Activated CD4-positive, alpha-beta T cell treated with anti-CD3 and anti-CD28 coated beads, Interleukin-2, amount 50 U/mL, for 24 hours (primary cell): ENCODE measurements at regions not wholly inside any gene's neighbourhood (a gene's known extent, or its start where the extent isn't known, plus 50 kb on each side); places are given as distances from the start of the nearest gene placed in this dataset.

ENCODE experiments used
- DNase-seq, 2 donors: peaks; one replicate each; pipeline ENCODE4 v3.0.0-alpha.2; 2020; ENCODE audit warnings: low read depth in 1 of 2, low spot score in 1 of 2

GRCh38 chr18:37967261-37967660 lies 401.7 kb upstream of the CELF4 start:
- DNase-seq = no peak

GRCh38 chr18:37965572-37965970 lies 400.0 kb upstream of the CELF4 start:
- no peak for DNase-seq

DNA sequence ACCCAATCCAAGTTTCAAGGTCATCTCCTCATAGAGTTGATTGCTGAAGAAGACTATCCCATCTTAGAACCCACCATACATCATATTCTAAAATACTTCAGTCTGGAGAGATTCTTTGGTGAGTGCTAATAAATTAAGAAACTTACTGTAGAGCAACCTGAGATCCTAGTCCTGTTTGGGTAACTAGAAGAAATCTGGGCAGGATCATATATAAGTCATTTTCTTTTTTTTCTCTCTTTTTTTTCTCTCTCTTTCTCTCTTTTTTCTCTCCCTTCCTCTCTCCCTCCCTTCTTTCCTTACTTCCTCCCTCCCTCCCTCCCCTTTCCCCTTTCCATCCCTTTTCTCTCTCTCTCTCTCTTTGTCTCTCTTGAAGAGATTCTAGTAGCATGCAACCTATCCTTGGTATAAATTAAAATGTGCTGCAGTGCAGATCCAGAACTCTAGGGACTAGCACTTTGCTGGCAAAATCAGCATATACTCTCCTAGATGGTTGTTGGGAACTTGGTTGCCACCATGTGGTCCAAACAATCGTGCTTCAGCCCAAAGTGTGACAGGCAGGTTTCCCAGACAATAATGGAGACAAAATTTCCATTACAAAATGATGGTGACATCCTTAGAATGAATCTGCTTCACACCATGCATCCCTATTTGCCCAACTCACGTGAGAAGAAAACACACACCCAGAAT lies 399.4 kb upstream of the CELF4 start:
- DNase-seq = no peak

DNA sequence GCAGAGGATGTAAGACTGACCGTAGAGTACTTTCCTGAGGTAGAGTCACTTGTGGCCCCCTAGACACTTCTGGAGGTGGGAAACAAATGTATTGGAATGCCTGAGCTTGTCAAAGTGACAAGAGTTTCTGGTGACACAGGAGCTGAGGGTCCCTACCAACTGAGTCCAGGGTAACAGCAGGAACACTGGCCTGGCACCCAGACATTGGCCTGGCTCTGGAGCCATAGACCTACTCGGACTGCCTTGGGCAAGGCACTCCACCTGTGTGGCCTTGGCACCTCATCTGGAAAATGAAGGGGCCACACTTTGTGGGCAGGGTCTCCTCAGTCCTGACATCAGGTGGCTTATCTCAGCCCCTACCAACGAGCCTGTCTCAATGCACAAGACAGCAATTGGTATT lies 398.2 kb upstream of the CELF4 start:
- DNase-seq = no peak

- DNase-seq = no peak
Observed at GRCh38 chr18:37962316-37962966, 396.8 kb upstream of the CELF4 start.

- DNase-seq = no peak
Observed at GRCh38 chr18:37958499-37958898, 392.9 kb upstream of the CELF4 start.

- no peak for DNase-seq
Observed at GRCh38 chr18:37956902-37957301, 391.3 kb upstream of the CELF4 start.

DNA sequence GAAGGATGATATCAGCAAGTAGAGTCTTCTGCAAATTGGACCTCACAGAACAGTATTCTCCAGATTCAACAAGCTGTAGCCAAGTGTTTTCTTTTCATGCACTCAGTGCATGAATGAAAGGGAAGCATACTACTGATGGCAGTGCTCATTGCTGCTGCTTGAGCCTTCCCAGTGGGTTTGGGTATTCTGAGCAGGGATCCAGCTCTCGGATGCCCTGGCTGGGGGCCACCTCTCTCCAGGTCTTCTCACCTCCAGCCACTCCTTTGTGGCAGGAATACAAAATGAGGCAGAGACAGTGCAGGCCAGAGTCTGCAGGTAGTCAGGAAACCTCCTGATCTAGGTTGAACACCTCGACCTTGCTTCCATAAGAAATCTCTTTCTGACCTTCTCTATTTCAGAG lies 390.4 kb upstream of the CELF4 start:
- DNase-seq = no peak

- no peak for DNase-seq
Observed at GRCh38 chr18:37955201-37955600, 389.6 kb upstream of the CELF4 start.

DNA sequence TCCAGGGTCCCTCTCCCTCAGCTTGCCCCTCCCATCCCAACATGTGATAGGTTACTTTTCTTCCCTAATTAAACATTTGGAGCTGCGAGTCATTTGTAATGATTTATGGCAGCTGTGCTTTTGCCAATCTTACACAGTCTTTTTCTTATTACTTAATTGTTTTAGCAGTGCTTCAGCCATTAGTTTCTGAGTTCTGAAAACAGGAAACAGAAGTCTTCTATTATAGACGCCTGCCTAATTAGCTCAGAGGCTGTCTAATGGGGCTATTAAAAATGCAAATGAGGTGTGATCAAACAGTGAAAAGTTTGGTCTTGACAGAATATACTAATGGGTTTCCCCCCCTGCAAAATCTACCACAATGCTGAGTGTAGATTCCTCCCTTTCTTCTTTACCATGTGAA lies 388.3 kb upstream of the CELF4 start:
- no peak for DNase-seq

- DNase-seq = no peak
Observed at GRCh38 chr18:37948471-37948870, 382.9 kb upstream of the CELF4 start.

DNA sequence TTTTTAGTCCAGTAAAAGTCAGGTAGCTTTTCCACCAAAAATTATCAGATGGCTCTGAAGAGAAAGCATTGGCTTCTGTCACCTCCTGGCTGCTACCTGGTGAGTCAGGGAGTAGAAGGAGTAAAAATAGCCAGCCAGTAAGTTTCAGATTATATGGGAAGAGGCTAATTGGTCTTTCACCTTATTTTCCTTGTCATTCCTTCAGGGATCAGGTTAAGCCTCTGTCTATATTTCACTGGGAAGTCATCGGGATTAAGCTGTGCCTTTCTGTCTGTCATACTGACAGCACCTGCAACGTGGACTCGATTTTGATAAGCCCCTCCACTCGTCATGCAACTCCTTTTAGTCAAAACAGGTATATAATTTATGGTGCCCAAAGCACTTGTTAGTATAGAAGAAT lies 380.7 kb upstream of the CELF4 start:
- DNase-seq = no peak

GRCh38 chr18:37944700-37945270 lies 379.2 kb upstream of the CELF4 start:
- no peak for DNase-seq

DNA sequence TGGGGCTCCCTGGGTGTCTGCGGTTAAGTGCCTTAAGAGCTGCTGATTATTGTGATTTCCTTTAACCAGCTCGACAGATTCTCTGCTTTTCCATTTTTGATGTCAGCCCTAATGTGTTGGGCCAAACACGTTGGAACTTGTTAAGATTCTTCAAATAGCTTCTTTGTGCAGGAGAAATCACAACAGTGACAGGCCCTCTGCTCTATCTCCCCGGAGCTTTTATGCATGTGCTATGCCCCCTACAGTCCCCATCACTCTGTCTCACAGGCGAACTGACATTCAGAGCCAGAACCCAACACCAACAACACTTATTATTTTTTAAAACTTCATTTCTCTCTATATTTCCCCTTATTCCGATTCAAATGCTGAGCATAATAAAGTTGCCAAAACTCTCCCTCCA lies 371.7 kb upstream of the CELF4 start:
- no peak for DNase-seq

DNA sequence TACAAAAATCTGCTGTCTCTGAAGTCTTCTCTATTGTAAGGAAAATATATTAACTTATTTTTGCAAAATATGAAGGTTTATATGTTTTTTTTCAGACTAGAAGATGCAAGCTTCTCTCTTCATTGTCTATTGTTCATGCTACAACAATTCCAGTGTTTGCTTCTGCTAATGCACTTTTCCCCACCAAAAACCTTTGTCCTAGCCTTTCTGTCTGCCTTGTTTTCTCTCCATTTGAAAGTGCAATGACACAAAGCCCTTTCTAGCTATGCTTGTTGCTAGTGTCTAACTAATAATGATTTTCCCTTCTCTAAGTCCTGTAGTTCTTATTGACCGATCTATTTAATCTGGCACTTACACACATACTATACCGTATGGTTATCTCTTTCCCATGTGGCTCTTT lies 369.5 kb upstream of the CELF4 start:
- DNase-seq = no peak

GRCh38 chr18:37930640-37931039 lies 365.0 kb upstream of the CELF4 start:
- DNase-seq = no peak

DNA sequence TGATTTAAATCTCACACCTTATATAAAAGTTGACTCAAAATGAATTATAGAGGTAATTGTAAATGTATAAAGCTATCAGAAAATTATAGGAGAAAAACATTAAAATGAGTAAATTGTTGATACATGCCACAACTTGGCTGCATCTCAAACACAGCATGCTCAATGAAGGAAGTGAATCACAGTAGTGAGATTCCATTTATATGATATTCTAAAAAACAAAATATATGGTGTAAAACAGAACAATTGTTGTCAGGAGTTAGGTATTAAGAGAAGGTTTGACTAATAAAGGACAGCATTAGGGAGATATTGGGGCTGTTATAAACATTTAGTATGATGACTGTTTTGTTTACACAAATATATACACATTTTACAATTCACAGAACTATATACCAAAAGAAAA lies 356.6 kb upstream of the CELF4 start:
- no peak for DNase-seq

- no peak for DNase-seq
Observed at GRCh38 chr18:37920865-37921264, 355.3 kb upstream of the CELF4 start.

DNA sequence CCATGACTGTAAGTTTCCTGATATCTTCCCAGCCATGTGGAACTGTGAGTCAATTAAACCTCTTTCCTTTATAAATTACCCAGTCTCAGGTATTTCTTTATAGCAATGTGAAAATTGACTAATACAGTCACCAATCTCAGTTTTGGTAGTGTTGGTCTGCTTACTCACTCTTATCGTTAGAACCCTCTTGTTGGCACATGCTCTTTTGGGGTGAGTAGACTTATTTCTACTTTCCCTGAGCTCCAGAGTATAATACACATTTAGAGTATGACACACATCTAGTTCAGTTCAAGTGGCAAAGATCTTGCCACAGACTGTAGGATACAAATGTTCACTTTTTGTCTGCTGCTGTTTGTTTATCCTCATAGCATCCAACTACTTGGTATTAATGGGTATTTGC lies 347.5 kb upstream of the CELF4 start:
- DNase-seq = no peak

DNA sequence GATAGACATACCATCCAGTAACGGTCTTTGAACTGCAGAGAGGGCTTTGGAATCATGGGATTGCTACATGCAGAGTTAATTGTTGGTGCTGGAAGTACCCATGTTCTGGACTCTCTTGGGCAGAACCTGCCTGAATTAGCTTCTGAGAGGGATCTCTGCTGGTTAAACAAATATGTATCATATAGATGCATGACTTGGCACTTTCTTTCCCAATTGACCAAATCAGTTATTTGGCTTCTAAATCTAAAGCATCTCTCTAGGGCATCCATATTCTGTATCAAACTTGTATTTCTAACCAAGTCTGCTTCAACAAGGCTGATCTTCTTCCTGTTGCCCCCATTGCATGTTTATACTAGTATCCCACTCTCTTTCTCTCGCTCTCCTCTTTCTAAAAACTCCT lies 336.7 kb upstream of the CELF4 start:
- DNase-seq = no peak

- DNase-seq = no peak
Observed at GRCh38 chr18:37900326-37900725, 334.7 kb upstream of the CELF4 start.

DNA sequence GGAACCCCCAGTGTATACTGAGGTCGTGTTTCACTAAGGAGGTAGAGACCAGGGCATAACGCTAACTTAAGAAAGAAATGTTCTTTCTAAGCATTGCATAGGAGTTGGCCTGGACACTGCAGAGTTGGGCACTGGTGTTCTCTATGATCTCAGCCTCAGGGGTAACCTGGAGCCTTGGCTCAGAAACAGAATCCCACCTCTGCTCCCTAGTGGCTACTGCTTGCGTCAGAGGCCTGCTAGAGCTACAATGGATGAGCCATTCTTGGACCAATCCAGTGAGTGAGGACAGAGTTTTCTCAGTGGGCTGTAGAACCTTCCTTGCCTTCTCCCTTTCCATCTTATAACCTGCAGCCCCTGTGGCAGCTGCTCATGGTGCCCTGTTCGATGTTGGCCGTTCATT lies 324.4 kb upstream of the CELF4 start:
- DNase-seq = no peak

DNA sequence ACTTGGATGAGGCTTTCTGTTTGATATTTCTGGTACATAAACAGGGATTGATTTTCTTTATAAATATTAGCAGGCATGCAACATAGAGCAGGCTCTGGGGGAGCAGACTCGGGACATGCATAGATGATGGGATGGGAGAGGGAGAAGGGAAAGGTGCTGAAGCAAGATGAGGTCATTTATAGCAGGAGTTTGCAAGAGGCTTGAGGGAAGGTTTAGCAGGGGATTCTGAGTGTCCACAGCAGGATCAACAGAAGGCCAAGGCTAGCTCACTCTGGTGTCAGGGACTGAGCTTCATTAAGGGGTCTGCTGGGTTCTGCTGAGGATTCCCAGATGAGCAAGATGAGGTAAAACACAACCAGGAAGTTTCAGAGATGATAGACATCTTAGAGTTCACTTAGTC lies 309.1 kb upstream of the CELF4 start:
- DNase-seq = no peak
